NCI-H526 (cell line): ENCODE measurements at regions not wholly inside any gene's neighbourhood (a gene's known extent, or its start where the extent isn't known, plus 50 kb on each side); places are given as distances from the start of the nearest gene placed in this dataset.
"Not testable (repeated sequence)": the region's sequence is repeated elsewhere in the genome, so short reads cannot be mapped to it uniquely, and the experiment has no call there.

ENCODE experiments used
- DNase-seq, 2 experiments: peaks; one replicate each; lab custom pipeline; 2025; lab: John Stamatoyannopoulos, UW

DNA sequence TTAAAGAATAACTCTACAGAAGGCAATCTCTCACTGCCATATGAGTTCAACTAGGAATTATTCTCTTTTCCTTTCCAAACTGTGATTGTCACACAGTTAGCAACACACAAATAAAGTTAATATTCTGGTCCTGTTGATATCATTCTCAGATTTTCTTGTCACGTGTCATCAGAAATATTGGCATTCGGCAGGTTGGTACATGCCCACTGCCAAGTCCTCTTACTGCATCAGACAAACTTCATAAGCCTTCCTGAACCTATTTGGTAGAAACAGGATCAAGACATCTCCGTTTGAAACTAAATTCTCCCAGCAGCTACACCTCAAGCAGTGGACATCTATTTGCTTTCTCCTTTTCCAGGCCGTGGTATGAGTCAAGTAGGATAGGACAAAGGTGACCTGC, 177.9 kb upstream of the SOX2 start:
- no peak for DNase-seq

- no peak for DNase-seq
Observed at GRCh38 chr3:181530584-181530983, 181.1 kb upstream of the SOX2 start.

- DNase-seq: no peak
Observed at GRCh38 chr3:181521831-181522230, 189.9 kb upstream of the SOX2 start.

- no peak for DNase-seq
Observed at GRCh38 chr3:181518222-181518621, 193.5 kb upstream of the SOX2 start.

GRCh38 chr3:181512787-181513186, 198.9 kb upstream of the SOX2 start:
- no peak for DNase-seq

DNA sequence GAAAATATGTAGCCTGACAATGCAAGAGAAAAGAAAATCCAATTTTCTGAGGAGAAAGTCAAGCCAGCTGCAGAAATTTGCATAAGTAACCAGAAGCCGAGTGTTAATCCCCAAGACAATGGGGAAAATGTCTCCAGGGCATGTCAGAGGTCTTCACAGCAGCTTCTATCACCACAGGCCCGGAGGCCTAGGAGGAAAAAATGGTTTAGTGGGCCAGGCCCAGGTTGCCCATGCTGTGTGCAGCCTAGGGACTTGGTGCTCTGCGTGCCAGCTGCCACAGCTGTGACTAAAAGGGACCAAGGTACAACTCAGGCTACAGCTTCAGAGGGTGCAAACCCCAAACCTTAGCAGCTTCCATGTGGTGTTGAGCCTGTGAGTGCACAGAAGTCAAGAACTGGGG, 201.2 kb upstream of the SOX2 start:
- no peak for DNase-seq

- peak; percentile 8 to 11 for DNase-seq
Observed at GRCh38 chr3:181497358-181497757, 214.4 kb upstream of the SOX2 start.

DNA sequence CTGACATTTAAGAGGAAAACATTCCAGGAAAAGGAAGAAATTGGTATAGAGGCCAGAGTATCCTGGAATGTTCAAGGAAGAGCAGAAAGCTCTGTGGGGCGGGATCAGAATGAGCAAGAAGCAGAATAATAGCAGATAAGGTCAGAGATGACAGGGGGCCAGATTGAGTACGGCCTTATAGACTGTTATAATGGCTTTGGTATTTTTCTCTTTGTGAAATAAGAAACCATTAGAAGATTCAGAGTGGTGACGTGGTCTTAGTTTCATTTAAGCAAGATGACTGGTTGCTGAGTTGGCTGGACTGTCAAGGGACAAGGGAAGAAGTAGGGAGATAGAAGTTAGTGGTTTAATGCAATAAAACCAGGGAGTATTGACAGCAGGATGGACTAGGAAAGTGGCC, 218.3 kb upstream of the SOX2 start:
- DNase-seq: no peak

GRCh38 chr3:181488536-181488935, 223.2 kb upstream of the SOX2 start:
- no peak for DNase-seq

DNA sequence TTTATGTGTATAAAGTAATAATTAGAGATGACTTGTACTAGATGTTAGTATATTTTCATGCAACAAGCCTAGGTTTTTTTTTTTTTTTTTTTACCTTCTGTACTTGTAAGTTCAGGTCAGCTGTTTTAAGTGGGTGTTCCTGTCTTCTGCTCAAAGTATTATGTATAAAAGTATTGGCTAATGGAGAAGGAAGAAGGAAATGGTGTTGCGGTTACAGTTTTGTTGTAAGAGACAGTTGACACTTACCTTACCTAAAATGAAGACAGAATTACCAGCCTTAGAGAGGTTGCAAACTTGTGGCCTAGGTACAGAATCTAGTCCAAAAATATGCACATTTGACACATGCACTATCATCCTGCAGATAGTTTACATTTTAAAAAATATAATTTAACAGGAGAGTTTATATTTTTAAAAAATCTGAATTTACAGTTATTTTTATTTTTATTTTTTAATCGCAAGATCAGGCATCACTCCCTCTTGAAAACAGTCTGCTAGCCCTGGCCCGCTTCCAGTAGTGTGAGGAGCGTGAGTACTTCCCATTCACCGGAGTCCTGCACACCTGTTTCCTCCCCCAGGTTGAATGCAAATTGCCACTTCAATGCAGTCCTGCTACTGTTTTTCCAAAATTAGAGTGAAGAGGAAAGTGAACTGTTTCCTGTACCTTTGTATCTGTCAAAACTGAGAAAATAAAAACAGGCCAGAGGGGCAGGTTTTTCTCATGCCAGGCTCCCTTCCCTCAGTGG, 224.3 kb upstream of the SOX2 start:
- no peak for DNase-seq

DNA sequence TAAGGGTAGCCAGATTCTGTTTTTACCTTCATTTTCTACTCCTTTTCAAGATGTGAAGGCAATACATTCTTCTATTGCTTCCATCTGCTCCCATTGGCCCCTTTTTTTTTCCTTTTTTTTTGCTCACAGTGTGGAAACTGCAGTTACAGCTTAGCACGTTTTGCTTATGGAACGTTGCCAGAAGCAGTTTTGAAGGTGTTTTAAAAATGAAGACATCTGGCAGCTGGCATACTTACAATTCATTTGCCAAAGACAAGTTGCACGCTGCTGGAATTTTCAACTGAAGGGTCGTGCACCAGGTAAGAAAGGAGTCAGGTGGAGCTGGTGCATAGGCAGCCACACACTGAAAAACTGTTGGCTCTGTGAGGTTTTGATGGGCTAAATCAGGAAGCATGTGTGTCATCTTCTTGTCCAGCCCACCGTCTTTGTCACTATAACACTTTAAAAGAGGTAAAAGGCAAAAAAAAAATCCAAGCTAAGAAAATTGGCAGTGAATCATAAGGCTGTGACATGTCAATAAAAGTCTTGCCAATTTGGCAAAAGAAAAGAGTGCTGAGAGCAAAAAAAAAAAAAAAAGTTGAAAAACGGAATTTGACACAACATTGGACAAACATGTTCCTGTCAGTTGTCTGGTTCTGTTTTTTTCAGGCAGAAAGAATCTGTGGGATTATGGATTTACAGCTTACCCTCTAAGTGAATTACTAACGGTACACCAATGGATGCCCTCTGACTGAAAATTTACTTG, 225.4 kb upstream of the SOX2 start:
- DNase-seq: no peak

- no peak for DNase-seq
Observed at GRCh38 chr3:181484026-181484425, 227.7 kb upstream of the SOX2 start.

DNA sequence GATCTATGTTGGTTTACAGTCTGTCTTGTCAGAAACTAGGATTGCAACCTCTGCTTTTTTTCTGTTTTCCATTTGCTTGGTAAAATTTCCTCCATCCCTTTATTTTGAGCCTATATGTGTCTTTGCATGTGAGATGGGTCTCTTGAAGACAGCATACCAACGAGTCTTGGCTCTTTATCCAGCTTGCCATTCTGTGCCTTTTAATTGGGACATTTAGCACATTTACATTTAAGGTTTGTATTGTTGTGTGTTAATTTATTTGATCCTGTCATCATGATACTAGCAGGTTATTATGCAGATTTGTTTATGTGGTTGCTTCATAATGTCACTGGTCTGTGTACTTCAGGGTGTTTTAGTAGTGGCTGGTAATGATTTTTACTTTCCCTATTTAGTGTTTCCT, 236.6 kb upstream of the SOX2 start:
- DNase-seq: not testable (repeated sequence)

DNA sequence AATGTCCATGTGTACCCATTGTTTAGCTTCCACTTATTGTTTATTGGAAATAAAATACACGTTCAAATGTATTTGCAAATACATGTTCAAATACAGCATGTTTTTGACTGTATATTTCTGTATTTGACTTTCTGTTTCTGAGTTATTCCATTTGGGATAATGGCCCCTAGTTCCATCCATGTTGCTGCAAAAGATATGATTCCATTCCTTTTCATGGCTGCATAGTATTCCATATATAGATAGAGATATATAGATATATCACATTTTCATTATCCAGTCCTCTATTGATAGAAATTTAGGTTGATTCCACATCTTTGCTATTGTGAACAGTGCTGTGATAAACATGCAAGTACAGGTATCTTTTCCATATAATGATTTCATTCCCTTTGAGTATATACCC, 241.4 kb upstream of the SOX2 start:
- DNase-seq: no peak

- no peak for DNase-seq
Observed at GRCh38 chr3:181464033-181464694, 247.6 kb upstream of the SOX2 start.

- no peak for DNase-seq
Observed at GRCh38 chr3:181461381-181461780, 250.3 kb upstream of the SOX2 start.

- DNase-seq: no peak
Observed at GRCh38 chr3:181459516-181459915, 252.2 kb upstream of the SOX2 start.

GRCh38 chr3:181458857-181459256, 252.9 kb upstream of the SOX2 start:
- DNase-seq: no peak

- DNase-seq: no peak
Observed at GRCh38 chr3:181457756-181458155, 254.0 kb upstream of the SOX2 start.

- DNase-seq: no peak
Observed at GRCh38 chr3:181457190-181457589, 254.5 kb upstream of the SOX2 start.

DNA sequence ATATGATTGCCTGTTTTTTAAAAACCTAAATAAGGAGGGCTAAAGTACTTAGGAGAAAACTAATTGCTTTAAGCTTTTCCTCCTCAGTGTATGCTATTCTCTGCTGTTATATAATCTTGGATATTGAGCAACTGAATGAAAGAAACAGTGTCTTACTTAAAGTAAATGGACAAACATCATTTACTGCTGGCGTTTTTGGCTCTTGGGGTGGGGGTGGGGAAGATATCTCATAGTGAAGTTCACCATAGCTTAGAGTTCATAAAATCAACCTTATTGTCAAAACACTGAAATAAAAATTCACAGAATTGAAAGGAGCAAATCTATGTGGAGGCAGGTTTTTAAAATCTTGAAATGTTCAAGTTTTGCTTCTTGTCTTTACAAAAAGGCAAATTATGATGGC, 256.4 kb upstream of the SOX2 start:
- DNase-seq: no peak

- DNase-seq: no peak
Observed at GRCh38 chr3:181454451-181455027, 257.2 kb upstream of the SOX2 start.

- DNase-seq: no peak
Observed at GRCh38 chr3:181446741-181447140, 265.0 kb upstream of the SOX2 start.
